DLD1 (cell line): ENCODE measurements at regions not wholly inside any gene's neighbourhood (a gene's known extent, or its start where the extent isn't known, plus 50 kb on each side); places are given as distances from the start of the nearest gene placed in this dataset.

Experiments used
- in situ Hi-C: cut with HindIII; loops from 2 replicates; pipeline ENCODE4 v1.10.0; 2017; ENCODE audit warnings: low sequenced_read_pairs

DNA sequence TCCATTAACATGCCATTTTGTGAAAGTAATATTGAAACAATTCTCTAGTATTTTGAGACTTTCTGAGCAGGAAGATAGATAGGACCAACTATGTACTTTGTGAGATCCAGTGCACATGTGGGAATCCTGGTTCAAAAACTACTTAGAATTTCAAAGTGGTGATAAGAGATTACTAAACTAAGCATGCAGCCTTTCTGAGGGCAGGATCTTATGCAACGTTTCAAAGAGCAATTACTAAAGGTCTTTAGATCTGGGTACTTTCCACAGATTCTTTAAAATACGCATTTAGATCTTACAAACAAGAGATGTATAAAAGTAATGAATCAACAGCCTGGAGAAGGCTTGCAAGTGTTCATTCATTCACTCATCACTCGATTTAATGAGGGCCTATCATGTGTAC is 124.4 kb upstream of the TRIB2 start:
- in situ Hi-C loops, result no loop called here

DNA sequence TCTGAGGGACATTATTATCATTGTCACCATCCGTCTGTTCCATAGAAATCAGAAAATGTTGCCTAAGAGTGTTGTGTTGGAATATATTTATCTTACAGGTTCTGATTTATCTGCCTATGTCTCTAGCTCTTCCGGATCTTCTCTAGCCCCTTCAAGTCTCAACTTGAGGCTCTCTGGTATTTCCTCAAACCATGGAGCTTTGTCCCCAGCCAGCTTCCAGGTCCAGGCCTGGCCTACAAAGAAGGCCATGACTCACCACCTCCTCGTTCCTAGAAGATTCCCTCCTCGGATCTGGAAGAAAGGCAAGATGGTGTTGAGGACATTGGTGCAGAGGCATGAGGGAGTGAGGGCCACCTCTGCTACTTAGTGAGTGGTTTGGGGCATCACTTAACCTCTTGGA is 122.1 kb upstream of the TRIB2 start:
- in situ Hi-C loops, result no loop called here

DNA sequence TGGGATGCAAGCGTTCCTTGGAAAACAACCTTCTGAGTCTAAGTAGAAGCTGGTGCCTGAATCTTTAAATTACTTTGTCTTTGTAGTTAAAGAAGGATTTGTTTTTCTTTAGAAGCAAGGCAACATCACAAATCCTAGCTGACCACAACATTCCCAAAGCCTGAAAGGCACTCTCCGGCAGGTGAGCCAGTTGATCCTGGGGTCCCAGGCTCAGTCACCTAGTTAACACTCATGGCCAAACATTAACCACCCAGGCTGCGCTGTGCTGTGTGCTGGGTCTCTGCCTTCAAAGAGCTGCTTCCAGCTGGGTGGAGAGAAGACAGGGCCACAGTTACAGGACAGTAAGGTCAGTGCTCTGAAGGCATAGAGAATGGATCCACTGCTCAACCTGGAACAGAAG is 120.0 kb upstream of the TRIB2 start:
- in situ Hi-C loops, result no loop called here

DNA sequence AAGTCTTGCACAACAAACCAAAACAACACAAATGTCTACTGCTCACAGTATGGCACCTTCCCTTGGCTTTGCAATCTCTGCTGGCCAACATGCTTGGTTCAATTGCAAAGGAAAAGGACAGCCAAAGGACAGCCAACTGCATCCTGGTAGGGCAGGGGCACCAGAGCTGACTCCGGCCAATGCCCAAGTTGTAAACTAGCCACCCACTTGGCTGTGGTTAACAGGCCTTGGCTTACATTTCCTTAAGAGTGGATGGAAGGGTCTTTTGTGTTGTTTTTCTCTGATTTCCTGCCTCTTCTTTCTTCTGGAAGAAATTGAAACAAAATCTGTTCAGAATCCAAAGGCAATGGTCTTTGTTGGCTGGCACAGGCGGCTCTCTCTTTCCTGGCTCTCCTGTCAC is 119.1 kb upstream of the TRIB2 start:
- in situ Hi-C loops, result no loop called here

DNA sequence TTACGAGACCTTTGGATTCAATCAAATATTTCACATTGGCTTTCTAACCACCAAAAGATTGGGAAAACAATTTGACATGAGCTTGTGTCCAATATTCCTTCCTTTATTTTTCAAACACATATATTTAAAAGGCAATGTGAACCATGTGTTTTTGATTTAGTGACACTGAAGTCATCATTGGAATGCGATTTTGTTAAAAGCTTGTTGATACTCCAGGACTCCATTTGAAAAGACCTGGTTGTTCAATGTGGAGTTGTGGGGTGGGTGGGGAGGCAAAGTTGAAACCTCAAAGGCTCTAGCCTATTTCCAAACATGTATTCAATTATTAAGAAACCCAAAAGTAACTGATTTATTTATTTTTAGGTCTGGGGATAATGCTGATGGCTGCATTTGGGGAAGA is 114.1 kb upstream of the TRIB2 start:
- in situ Hi-C loops, result no loop called here

DNA sequence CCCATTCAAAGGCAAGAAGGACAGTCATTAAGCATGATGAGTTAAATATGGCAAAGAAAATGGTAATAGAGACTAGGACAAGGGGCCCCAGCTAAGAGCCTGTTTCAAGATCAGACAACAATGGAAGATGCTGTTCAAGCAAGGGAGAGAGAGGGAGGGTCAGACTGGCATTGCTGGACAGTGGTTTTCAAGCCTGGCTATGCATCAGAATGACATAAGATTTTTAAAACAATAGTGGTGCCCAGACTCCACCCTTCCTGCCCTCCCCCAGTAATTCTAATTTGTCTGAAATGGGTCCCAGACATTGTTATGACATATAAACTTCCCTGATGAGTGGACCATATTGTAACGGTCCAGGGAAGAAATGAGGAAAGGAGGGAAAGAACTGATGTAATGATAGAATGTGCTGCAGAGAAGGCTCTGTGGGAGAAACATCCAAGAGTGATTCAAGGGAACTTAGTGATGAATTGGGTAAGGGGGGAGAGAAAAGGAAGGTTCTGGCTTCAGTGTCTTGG is 112.9 kb upstream of the TRIB2 start:
- in situ Hi-C loops, result no loop called here

DNA sequence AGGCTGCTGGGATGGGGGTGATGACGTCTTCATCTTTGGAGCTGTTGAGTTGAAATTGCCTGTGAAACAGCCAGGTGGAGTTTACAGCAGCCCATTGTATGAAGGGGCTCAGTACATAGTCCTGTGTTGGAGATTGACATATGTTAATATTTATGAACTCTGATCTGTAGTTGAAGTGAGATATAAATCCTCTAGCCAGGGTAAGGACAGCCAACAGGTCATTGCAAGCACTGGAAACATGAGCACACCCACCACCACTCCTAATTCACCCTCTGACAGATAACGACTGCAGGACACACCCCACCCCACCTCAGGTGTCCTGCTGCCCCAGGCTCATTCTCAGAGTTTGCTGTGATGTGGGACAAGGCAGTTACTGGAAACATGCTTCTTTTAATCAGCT is 112.4 kb upstream of the TRIB2 start:
- in situ Hi-C loops, result no loop called here

DNA sequence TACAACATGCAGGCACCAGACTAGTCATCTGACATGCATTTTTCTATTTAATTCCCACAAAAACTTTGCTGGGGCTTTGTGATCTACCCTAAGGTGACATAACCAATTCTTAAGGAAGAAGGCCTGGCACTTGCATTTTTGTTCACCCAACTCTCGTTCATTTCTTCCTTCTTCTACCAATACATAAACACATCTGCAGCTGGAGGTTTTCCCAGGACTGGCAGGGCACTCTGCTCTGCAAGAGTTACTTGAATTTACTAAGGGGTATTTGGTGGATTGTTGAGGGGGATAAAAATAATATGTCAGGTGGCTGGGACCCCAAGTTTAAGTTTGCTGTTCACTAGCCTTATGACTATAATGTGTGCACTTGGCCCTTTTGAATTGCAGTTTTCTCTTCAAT is 111.4 kb upstream of the TRIB2 start:
- in situ Hi-C loops, result no loop called here

DNA sequence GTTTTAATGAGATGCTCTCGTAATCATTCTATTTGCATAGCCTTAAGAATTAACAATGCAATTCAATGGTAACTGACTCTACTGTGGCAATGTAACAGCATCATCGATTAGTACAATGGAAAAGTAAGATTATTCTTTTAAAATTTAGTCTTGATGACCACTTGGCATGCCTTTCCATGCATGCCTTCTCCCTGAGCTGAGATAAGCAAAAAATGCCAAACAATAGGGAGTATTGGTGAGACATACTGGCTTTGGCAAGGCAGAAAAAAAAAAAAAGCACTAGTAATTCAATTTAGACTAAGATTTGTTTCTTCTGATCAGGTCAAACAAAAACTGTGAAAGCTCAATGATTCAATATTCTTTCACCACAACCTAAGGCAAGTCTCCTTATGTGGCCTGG is 110.8 kb upstream of the TRIB2 start:
- in situ Hi-C loops, result no loop called here

DNA sequence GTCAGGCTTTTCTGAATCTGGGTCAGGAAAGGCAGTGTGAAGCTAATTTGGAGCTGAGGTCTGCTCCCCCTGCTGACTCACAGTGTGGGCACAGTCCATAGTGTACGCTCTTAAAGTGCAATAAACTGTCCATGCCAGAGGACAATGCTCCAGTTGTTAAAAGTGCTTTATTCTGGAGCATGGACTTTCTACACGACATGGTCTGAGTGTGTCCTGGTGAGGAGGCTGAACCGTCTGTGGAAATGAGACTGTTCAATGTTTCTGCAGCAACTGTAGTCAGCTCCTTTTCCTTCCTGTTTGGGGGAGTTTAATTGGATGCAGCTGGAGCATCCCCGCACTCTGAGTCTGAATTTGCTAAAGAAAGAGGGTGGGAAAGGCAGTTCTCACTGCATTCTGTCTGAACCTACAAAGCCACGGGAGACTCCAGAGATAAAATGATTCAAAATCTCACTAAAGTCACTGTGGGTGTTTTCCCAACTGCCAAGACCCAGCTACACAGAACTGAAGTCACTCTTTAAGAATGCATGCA is 110.2 kb upstream of the TRIB2 start:
- in situ Hi-C loops, result no loop called here

DNA sequence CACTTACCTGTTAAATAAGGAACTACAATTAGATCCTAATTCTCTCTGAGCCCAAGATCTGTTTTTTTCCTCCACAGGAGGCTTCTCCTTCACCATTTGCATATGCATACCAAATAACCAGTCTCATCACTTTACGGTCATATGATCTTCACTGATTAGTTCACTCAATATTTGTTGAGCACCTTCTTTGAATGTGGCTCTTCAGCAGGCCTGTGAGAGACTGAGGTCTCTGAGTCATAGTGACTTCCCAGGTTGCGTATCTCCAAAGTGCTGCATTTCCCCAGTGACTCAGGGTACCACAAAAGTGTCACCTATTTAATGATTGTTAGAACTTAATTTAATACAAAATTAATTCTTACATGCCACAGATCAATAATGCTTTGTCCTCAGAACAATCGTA is 108.8 kb upstream of the TRIB2 start:
- in situ Hi-C loops, result no loop called here

DNA sequence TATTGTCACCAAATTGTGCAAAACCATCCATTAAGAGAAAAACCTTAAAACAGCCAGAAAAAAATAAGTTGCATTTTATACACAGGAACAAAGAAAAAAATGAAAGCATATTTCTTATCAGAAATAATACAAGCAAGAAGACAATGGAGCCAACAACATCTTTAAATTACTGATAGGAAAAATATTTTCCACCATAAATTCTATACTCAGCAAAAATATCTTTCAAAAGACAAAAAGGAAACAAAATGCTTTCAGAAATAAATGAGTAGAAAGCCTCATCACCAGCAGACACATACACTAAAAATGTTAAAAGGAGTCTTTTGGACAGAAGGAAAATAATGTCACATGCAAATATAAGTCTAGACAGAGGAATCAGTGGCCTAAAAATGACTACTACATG is 106.4 kb upstream of the TRIB2 start:
- in situ Hi-C loops, result no loop called here

DNA sequence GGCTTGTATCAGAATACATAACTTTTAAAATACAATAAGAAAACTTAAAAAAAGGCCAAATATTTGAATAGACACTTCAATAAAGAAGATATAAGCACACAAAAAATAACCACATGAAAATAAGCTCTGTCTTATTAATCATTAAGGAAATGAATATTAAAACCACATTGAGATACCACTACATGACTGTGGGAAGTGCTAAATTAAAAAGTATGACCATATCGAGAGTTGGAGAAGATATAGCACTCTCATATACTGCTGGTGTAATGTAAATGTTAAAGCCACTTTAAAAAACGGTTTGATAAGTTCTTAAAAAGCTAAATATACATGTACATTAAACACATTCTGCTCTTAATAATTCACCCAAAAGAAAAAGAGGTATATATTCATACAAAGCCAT is 104.6 kb upstream of the TRIB2 start:
- in situ Hi-C loops, result no loop called here

DNA sequence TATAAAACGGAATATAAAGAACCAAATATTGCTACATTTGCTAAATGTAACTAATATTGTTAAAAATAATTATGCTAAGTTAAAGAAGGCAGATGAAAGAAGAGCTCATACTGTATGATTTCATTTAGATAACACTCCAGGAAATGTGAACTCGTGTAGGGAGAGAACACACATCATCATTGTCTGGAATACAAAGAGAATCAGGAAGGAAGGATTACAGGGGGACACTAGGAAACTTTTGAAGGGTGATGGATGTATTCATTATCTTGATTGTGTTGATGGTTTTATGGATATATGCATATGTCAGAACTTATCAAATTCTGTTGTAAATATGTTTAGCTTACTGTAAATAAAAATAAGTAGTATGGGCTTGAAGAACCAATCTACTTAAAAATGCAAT is 104.1 kb upstream of the TRIB2 start:
- in situ Hi-C loops, result no loop called here

DNA sequence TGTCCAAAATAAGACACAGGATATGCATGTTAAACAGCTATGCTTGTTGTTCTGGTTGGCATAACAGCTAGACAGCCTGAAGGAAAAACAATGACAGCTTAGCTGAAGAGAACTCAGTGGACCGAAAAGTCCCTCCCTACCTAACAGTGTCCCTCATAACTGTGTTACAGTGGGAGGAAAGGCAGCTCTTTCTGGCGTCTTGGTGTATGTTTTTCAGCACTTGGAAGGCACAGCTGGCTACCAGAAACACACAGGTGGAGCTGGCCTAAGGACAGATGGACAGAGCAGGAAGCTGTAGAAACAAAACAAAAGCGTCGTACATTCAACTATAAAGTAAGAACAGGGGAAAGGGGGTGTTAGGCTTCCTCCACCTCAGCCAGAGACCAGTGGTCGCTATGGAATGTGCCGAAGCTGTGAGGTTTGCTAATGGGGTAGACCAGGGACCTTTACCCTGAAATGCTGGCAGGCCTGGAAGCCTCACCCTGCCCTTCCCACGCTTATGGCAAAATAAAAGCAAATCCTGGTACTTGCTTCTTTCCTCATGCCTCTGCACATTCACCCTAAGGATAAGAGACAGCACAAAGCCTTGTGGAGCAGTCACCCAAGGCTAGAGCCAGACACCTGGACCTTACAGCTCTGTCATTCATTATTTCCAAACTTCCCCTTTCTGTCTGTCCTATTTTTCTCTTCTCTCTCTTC is 103.5 kb upstream of the TRIB2 start:
- in situ Hi-C loops, result no loop called here

DNA sequence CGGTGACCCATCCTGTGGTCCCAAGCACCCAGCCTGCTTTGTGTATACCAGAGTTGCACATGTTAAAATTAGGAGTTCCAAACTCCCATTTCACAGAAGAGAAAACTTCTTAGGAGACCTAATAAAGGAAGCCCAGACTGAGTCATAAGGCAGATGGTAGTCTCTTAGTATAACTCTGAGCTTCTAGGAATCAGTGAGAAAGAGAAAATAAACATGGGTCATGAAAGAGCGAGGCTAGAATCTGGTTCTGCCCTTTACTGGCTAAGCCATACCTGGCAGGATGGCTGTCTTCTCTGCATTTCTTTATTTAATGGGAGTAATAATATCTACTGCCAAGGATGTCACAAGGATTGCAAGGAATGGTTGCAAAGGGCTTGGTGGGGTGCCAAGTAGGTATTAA is 101.2 kb upstream of the TRIB2 start:
- in situ Hi-C loops, result no loop called here

DNA sequence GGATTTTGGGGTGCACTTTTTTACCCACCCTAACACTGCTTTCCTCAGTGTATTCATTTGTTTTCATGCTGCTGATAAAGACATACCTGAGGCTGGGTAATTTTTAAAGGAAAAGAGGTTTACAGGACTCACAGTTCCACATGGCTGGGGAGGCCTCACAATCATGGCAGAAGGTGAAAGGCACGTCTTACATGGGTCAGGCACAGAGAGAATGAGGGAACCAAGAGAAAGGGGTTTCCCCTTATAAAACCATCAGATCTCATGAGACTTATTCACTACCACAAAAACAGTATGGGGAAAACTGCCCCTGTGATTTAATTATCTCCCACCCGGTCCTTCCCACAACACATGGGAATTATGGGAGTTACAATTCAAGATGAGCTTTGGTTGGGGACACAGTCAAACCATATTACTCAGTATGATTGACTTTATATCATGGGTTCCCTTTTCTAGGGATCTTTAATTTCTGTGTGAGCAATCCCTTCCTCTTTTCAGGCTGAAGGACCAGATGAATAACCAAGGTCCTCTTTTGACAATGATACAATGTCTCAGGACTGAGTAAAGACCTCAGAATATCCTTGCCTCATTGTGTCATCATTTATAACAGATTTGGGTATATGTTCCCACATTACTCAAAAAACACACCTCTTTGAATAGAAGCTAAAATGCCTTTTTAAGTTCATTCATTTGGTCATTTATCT is 100.1 kb upstream of the TRIB2 start:
- in situ Hi-C loops, result no loop called here

DNA sequence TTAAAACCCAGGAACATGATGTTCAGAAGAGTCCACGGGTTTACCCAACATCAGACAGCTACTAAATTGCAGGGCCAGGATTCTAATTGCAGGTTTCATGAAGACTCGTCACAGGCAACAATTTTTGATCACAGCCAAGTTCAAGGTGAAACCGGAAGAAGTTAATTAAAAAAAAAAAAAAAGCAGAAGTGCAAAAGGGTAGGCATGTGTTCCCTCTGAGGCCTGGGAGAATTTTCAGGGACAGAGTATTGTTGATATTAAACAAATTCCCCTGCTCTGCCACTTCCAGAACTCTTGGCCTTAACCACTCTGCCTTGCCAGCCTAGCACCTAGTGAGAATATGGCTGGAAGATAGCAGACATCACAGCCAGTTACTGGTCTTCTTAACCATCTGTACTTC is 99.4 kb upstream of the TRIB2 start:
- in situ Hi-C loops, result no loop called here

DNA sequence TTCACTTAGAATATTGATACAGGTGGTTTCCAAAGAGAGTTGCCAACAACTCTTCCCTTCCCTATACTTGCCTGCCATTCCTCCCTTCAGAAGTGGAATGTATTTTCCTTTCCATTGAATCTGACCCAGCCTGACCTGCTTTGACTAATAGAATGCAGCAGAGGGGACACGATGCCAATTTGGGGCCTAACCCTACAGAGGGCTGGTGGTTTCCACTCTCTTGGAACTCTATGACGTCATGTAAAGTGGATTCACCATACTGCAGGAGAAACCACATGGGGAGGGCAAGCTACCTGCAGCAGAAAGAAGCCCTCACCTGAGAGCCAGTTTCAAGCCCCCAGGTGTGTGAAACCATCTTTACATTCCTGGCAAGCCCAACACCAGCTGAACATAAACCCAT is 98.9 kb upstream of the TRIB2 start:
- in situ Hi-C loops, result no loop called here

DNA sequence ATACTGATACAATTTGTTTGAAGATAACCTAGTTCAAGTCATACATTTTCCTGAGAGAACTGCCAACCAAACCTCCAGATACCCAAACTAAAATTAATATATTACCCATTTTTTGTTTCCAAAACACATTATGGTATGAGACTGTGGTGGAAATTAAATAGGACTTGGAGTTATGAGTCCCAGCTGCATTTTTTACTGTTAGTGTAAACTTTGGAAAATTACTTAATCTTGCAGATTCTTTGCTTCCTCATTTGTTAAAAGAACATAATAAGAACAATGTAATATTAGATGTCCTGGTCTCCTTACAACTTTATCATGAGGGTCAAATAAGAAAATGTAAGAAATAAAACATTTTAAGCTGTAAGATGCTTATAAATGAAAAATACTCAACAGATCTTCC is 98.2 kb upstream of the TRIB2 start:
- in situ Hi-C loops, result no loop called here

DNA sequence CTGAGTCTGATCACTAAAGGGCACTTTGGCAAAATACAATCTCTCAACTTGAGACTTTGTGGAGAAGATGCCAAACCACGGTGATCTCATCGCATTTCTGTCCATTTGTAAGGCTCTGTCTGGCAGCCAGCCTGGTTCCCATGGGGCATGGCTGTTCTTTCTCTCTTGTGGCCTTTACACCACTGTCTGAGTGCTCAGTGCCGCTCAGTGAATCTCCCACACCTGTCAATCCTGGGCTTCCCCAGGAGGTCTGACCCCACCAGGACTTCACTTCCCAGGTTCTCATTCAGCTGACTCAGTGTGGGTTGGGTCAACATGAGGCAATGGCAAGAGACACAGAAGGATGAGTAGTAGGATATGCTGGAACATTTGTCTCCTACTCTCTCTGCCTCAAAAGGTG is 96.8 kb upstream of the TRIB2 start:
- in situ Hi-C loops, result no loop called here

DNA sequence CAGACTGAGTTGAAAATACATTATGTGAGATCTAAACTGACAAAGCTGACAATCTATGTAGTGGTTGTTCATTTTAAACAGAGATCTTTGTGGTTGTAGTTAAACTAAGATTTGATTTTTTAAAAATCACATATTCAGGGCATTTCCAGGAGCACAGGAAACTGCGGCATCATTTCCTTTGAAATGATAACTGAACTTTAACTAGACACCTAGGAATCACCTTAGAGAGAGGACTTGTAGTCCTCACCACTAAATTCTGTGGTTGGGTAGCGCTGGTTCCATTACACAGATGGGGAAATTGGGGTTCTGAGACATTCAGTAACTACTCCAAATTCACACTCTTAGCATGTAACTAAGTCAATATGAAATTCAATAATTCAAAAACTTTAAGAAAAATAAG is 96.0 kb upstream of the TRIB2 start:
- in situ Hi-C loops, result no loop called here
